MCF 10A (cell line): ENCODE measurements at regions not wholly inside any gene's neighbourhood (a gene's known extent, or its start where the extent isn't known, plus 50 kb on each side); places are given as distances from the start of the nearest gene placed in this dataset.

Experiments used
- BruUV-seq: library from RNA; stranded (reverse); fragments of 400-500 nt; replicated peaks from 2 replicates; lab custom pipeline; 2021; lab: Mats Ljungman, UMichigan
- CTCF ChIA-PET: fragments of 300-600 bp; sonication (Branson Sonifier 250); formaldehyde crosslinking; extraction: SDS; loops from one replicate; lab custom pipeline; 2021; ENCODE audit warnings: antibody characterized with exemption, inconsistent platforms; lab: Yijun Ruan, JAX
- POLR2A ChIA-PET: fragments of 300-600, 350-650 bp; sonication (Branson Sonifier 250); formaldehyde crosslinking; extraction: SDS; loops from one replicate; lab custom pipeline; 2020; ENCODE audit warnings: antibody characterized with exemption, inconsistent platforms; lab: Yijun Ruan, JAX
- DNase-seq: peaks from one replicate; pipeline ENCODE4 v3.0.0-alpha.2; 2018; ENCODE audit not compliant: unreplicated experiment
- H3K27ac Mint-ChIP-seq: one replicate; pipeline ENCODE4 v1.8.0; 2022; ENCODE audit warnings: mild to moderate bottlenecking, low read depth, mixed read lengths; ENCODE audit not compliant: unreplicated experiment
- H3K27me3 Mint-ChIP-seq: one replicate; pipeline ENCODE4 v1.8.0; 2022; ENCODE audit warnings: mixed read lengths; ENCODE audit not compliant: insufficient read depth, unreplicated experiment
- H3K36me3 Mint-ChIP-seq: one replicate; pipeline ENCODE4 v1.8.0; 2022; ENCODE audit warnings: mild to moderate bottlenecking, moderate library complexity, mixed read lengths; ENCODE audit not compliant: insufficient read depth, unreplicated experiment
- H3K4me1 Mint-ChIP-seq: one replicate; pipeline ENCODE4 v1.8.0; 2022; ENCODE audit warnings: mixed read lengths; ENCODE audit not compliant: insufficient read depth, unreplicated experiment
- H3K4me3 Mint-ChIP-seq: one replicate; pipeline ENCODE4 v1.8.0; 2022; ENCODE audit warnings: mild to moderate bottlenecking, moderate library complexity, mixed read lengths; ENCODE audit not compliant: unreplicated experiment
- H3K9me3 Mint-ChIP-seq: one replicate; pipeline ENCODE4 v1.8.0; 2022; ENCODE audit warnings: mixed read lengths; ENCODE audit not compliant: unreplicated experiment
- CTCF ChIP-seq: fragments of 200-600 bp; IDR thresholded peaks from one replicate; pipeline ENCODE4 v1.8.0; 2022; ENCODE audit warnings: antibody characterized with exemption, mild to moderate bottlenecking; ENCODE audit not compliant: unreplicated experiment
- intact Hi-C: fragments of 100-400 bp; cut with micrococcal nuclease; formaldehyde crosslinking; loops from 2 replicates; pipeline ENCODE4 v1.14.1; 2022

GRCh38 chr6:137958811-137959565 is 91.9 kb downstream of the TNFAIP3 start:
- intact Hi-C loops: no loop called here
- Mint-ChIP-seq H3K4me1 (no peaks in the 10 kb centered on the region), H3K27ac (no peak overlapping the region), H3K4me3 (no peak overlapping the region), H3K27me3 (no peaks in the 10 kb centered on the region), H3K36me3 (peaks cover 6% of the 10 kb centered on the region), H3K9me3 (no peaks in the 10 kb centered on the region)
- CTCF ChIA-PET: interaction anchor here (0.5 to 3.1 kb wide), 7 partner anchors 9 to 899 kb away, joined by 3 to 14 read pairs (median 3); no protein-coding TSS in a partner anchor
- no TSS peak for BruUV-seq
- POLR2A ChIA-PET: interaction anchor here (1.0 kb wide), 2 partner anchors 14 to 18 kb away, joined by 3 to 4 read pairs; no protein-coding TSS in a partner anchor
- TF ChIP-seq CTCF: no peak
- no peak for DNase-seq

GRCh38 chr6:137962725-137963124 is 95.7 kb downstream of the TNFAIP3 start:
- no peak overlapping the region for H3K4me3 Mint-ChIP-seq
- no peak for DNase-seq
- no peak for TF ChIP-seq CTCF
- H3K27me3 Mint-ChIP-seq: no peaks in the 10 kb centered on the region
- H3K9me3 Mint-ChIP-seq: no peaks in the 10 kb centered on the region
- ChIA-PET POLR2A (no interaction called here), CTCF (interaction anchor here (0.5 kb wide), 1 partner anchor 260 kb away, joined by 3 read pairs; no protein-coding TSS in a partner anchor)
- intact Hi-C loops: no loop called here
- H3K27ac Mint-ChIP-seq: no peak overlapping the region
- BruUV-seq: no TSS peak
- no peaks in the 10 kb centered on the region for H3K36me3 Mint-ChIP-seq
- H3K4me1 Mint-ChIP-seq: peaks cover 1% of the 10 kb centered on the region

GRCh38 chr6:137964876-137965275 is 97.8 kb downstream of the TNFAIP3 start:
- Mint-ChIP-seq H3K4me1 (peaks cover 13% of the 10 kb centered on the region), H3K4me3 (no peak overlapping the region), H3K27ac (no peak overlapping the region), H3K9me3 (no peaks in the 10 kb centered on the region), H3K27me3 (no peaks in the 10 kb centered on the region), H3K36me3 (no peaks in the 10 kb centered on the region)
- ChIA-PET POLR2A (no interaction called here), CTCF (interaction anchor here (0.6 to 1.6 kb wide), 2 partner anchors 20 to 82 kb away, joined by 3 to 5 read pairs; no protein-coding TSS in a partner anchor)
- intact Hi-C loops: no loop called here
- no peak for DNase-seq
- no peak for TF ChIP-seq CTCF
- BruUV-seq: no TSS peak

DNA sequence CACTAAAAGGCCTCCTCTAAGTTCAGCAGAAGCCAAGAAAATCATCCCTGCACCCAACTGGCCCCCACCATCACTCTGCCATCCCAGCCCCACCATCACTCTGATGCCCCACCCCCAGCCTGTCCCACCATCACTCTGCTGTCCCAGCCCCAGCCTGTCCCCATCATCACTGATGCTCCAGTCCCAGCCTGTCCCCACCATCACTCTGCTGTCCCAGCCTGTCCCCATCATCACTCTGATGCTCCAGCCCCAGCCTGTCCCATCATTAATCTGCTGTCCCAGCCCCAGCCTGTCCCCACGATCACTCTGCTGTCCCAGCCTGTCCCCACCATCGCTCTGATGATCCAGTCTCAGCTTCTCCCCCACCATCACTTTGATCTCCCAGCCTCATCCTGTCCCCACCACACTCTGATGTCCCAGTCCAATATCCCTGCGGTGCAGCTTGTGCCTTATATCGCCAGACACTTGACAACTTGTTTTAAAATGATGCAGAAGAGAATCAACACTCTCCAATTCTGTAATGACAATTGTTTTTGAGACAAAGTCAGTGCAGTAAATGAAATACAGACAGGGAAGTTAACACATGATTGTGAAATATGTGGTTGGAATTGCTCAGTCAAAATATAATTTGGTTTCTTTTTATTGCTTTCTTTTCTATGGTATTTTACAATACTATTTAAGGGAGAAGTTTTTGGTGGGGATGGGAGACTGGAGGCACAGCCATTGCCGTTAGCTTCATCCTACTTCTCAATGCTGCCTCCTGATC is 100.8 kb downstream of the TNFAIP3 start:
- intact Hi-C loops: no loop called here
- H3K4me1 Mint-ChIP-seq: peaks cover 13% of the 10 kb centered on the region
- no peaks in the 10 kb centered on the region for H3K36me3 Mint-ChIP-seq
- POLR2A ChIA-PET: no interaction called here
- H3K27ac Mint-ChIP-seq: peak overlapping the region; percentile 50
- H3K4me3 Mint-ChIP-seq: no peak overlapping the region
- no peaks in the 10 kb centered on the region for H3K27me3 Mint-ChIP-seq
- CTCF ChIA-PET: interaction anchor here (0.6 to 1.5 kb wide), 2 partner anchors 8 to 263 kb away, joined by 3 to 4 read pairs; no protein-coding TSS in a partner anchor
- peak; percentile 17 for DNase-seq
- no peak for TF ChIP-seq CTCF
- H3K9me3 Mint-ChIP-seq: no peaks in the 10 kb centered on the region
- no TSS peak for BruUV-seq
